Spleen (tissue), 7 donors: ENCODE measurements at regions not wholly inside any gene's neighbourhood (a gene's known extent, or its start where the extent isn't known, plus 50 kb on each side); places are given as distances from the start of the nearest gene placed in this dataset.

Experiments
- CTCF ChIP-seq, 11 experiments: fragments of 200-600 bp in 7 of 11; fragments of 450-650 bp in 4 of 11; sonication (generic) in 4 of 11; IDR thresholded peaks in 8 of 11; conservative IDR thresholded peaks in 3 of 11; 1 replicate in 7 of 11; 2 replicates in 4 of 11; pipeline versions ENCODE4 v1.4.0 to v1.8.0; 2016 to 2021; ENCODE audit warnings: antibody characterized with exemption in 11 of 11, inconsistent platforms in 4 of 11, mild to moderate bottlenecking in 1 of 11
- POLR2AphosphoS5 ChIP-seq, 3 donors: sonication (generic); formaldehyde crosslinking; IDR thresholded peaks; one replicate each; pipeline ENCODE4 v1.5.1; 2017; ENCODE audit warnings: antibody characterized with exemption in 3 of 3
- donor health status: DM: no; HTN: no; CAD: no; lungs with moderate emphysema.
- donor health status: DM: no; HTN: no; CAD: no.
- donor health status: DM: no; HTN: no; CAD: no.

- TF ChIP-seq CTCF (IDR thresholded peaks at IDR 0.05 in 8 of 11, conservative IDR thresholded peaks at IDR 0.05 in 3 of 11) (no peak), POLR2AphosphoS5 (IDR thresholded peaks at IDR 0.05) (no peak)
These were observed 250.6 kb upstream of the NDST3 start for GRCh38 chr4:117783716-117784115.
